ENCODE measurements at regions not wholly inside any gene's neighbourhood (a gene's known extent, or its start where the extent isn't known, plus 50 kb on each side); places are given as distances from the start of the nearest gene placed in this dataset.

DNA sequence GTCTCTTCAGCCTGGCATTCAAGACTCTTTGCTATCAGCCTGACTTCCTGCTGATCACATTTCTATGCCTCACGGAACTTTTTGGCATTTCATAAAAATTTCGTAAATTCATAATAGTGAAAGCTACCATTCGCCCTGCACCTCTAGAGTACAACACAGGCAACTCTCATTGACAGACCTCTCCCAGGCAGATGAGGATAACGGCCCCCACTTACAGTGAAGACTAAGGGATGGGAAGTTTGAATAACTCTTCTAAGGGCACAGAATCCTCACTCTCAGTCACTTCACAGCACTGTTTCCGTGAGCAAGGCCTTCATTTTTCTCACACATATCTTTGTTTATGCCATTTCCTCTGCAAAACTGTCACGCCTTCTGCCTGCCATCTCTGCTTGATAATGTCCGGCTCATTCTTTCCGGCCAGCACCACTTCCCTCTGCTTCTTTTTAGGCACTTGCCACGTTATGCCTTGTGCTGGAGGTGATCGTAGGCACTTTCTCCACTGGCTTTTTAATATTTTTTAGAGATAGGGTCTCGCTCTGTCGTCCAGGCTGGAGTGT is 224.1 kb upstream of the HES1 start:
- intact Hi-C loops (cut with micrococcal nuclease), result no loop called here
- no peak overlapping the region for H3K9ac ChIP-seq (ENCODE audit: low read length)
- H3K4me3 ChIP-seq (replicated peaks in 1 of 2; ENCODE audit: low read depth in 1 of 2, low read length in 2 of 2), result no peak overlapping the region
- no peaks in the 10 kb centered on the region for H3K9me3 ChIP-seq (ENCODE audit: control insufficient read depth in 1 of 2, insufficient read depth in 1 of 2, low read depth in 1 of 2, low read length in 2 of 2)
- H3K36me3 ChIP-seq (ENCODE audit: control insufficient read depth in 1 of 2, insufficient read depth in 2 of 2, low read length in 2 of 2), result no peaks in the 10 kb centered on the region
- ATAC-seq (no peak), DNase-seq (ENCODE audit: low read depth, low spot score) (no peak)
- H4K20me1 ChIP-seq (ENCODE audit: insufficient read depth), result no peaks in the 10 kb centered on the region
- ChIA-PET RAD21 (ENCODE audit: low non-redundant PET in 1 of 2, low total read pairs in 2 of 2, uncharacterized antibody in 2 of 2, unreplicated experiment in 2 of 2) (no interaction called here), POLR2A (no interaction called here), CTCF (no interaction called here)
- H3K79me2 ChIP-seq (ENCODE audit: insufficient read depth, low read length), result no peaks in the 10 kb centered on the region
- no peak overlapping the region for H2AFZ ChIP-seq (ENCODE audit: low read depth, low read length, poor library complexity, severe bottlenecking)
- no peak overlapping the region for H3K4me2 ChIP-seq (ENCODE audit: low read length)
- H3K27me3 ChIP-seq (ENCODE audit: insufficient read depth, low read length), result no peaks in the 10 kb centered on the region
- BruUV-seq (replicated peaks), result no TSS peak
- no peaks in the 10 kb centered on the region for H3K9me2 ChIP-seq (ENCODE audit: insufficient read depth)
- H3K4me1 ChIP-seq (ENCODE audit: control insufficient read depth in 1 of 2, insufficient read depth in 2 of 2, low read length in 2 of 2), result 0 out of 4 replicates have a peak, but pooled peaks cover 0 to 3% of the 10 kb centered on the region in 2 experiments
- TF ChIP-seq YY1 (IDR thresholded peaks at IDR 0.05; ENCODE audit: extremely low read depth, insufficient replicate concordance, low read depth, low read length), result no peak
- no peak for TF ChIP-seq SP1 (IDR thresholded peaks at IDR 0.05; ENCODE audit: low read depth)
- TF ChIP-seq CEBPB (IDR thresholded peaks at IDR 0.05; ENCODE audit: low read depth), result no peak
- TF ChIP-seq, protein P1, sequence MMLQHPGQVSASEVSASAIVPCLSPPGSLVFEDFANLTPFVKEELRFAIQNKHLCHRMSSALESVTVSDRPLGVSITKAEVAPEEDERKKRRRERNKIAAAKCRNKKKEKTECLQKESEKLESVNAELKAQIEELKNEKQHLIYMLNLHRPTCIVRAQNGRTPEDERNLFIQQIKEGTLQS (IDR thresholded peaks at IDR 0.05), result no peak
- TF ChIP-seq JUND (IDR thresholded peaks at IDR 0.05), result no peak
- no peak for TF ChIP-seq EGR1 (IDR thresholded peaks at IDR 0.05; ENCODE audit: low read depth)
- TF ChIP-seq, protein P2, sequence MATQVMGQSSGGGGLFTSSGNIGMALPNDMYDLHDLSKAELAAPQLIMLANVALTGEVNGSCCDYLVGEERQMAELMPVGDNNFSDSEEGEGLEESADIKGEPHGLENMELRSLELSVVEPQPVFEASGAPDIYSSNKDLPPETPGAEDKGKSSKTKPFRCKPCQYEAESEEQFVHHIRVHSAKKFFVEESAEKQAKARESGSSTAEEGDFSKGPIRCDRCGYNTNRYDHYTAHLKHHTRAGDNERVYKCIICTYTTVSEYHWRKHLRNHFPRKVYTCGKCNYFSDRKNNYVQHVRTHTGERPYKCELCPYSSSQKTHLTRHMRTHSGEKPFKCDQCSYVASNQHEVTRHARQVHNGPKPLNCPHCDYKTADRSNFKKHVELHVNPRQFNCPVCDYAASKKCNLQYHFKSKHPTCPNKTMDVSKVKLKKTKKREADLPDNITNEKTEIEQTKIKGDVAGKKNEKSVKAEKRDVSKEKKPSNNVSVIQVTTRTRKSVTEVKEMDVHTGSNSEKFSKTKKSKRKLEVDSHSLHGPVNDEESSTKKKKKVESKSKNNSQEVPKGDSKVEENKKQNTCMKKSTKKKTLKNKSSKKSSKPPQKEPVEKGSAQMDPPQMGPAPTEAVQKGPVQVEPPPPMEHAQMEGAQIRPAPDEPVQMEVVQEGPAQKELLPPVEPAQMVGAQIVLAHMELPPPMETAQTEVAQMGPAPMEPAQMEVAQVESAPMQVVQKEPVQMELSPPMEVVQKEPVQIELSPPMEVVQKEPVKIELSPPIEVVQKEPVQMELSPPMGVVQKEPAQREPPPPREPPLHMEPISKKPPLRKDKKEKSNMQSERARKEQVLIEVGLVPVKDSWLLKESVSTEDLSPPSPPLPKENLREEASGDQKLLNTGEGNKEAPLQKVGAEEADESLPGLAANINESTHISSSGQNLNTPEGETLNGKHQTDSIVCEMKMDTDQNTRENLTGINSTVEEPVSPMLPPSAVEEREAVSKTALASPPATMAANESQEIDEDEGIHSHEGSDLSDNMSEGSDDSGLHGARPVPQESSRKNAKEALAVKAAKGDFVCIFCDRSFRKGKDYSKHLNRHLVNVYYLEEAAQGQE (IDR thresholded peaks at IDR 0.05; ENCODE audit: low read depth), result no peak
- TF ChIP-seq EZH2phosphoT487 (IDR thresholded peaks at IDR 0.05; ENCODE audit: borderline replicate concordance), result no peak
- TF ChIP-seq ZFX (IDR thresholded peaks at IDR 0.05), result no peak
- no peak for TF ChIP-seq ZNF274 (IDR thresholded peaks at IDR 0.05; ENCODE audit: low read depth, low read length)
- no peak for TF ChIP-seq EZH2 (IDR thresholded peaks at IDR 0.05)
- TF ChIP-seq CBX3 (IDR thresholded peaks at IDR 0.05; ENCODE audit: low read depth), result no peak
- TF ChIP-seq, protein P3, sequence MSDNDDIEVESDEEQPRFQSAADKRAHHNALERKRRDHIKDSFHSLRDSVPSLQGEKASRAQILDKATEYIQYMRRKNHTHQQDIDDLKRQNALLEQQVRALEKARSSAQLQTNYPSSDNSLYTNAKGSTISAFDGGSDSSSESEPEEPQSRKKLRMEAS (IDR thresholded peaks at IDR 0.05), result no peak
- TF ChIP-seq FOSL1 (IDR thresholded peaks at IDR 0.05; ENCODE audit: low read depth), result no peak
- TF ChIP-seq POLR2AphosphoS5 (IDR thresholded peaks at IDR 0.05; ENCODE audit: low read depth, low read length), result no peak
- no peak overlapping the region for H3K27ac ChIP-seq (ENCODE audit: low read depth, low read length)
